ENCODE measurements at regions not wholly inside any gene's neighbourhood (a gene's known extent, or its start where the extent isn't known, plus 50 kb on each side); places are given as distances from the start of the nearest gene placed in this dataset.

DNA sequence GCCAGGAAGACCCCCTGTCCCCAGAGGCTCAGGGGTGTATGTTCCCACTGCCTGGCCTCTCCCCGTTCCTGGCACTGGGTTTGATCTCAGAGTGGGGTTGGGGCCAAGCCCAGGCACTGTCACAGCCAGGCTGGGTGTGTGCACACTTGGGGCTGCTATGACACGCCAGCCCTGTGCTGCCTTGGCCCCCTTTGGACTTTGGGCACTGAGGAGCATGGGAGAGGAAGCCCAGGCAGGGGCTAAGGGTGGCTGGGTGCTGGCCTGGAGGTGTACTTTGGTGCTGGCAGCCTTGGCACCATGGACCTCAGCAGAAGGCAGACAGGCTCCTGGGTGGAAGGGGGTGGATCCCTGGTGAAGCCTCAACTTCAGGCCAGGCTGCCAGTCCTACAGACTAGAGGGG lies 223.6 kb upstream of the ISL1 start:
- TF ChIP-seq, protein P1, sequence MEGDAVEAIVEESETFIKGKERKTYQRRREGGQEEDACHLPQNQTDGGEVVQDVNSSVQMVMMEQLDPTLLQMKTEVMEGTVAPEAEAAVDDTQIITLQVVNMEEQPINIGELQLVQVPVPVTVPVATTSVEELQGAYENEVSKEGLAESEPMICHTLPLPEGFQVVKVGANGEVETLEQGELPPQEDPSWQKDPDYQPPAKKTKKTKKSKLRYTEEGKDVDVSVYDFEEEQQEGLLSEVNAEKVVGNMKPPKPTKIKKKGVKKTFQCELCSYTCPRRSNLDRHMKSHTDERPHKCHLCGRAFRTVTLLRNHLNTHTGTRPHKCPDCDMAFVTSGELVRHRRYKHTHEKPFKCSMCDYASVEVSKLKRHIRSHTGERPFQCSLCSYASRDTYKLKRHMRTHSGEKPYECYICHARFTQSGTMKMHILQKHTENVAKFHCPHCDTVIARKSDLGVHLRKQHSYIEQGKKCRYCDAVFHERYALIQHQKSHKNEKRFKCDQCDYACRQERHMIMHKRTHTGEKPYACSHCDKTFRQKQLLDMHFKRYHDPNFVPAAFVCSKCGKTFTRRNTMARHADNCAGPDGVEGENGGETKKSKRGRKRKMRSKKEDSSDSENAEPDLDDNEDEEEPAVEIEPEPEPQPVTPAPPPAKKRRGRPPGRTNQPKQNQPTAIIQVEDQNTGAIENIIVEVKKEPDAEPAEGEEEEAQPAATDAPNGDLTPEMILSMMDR (IDR thresholded peaks at IDR 0.05; ENCODE audit: borderline replicate concordance, extremely low read depth, low read length, poor library complexity, severe bottlenecking), result no peak
- no peak for TF ChIP-seq EZH2 (IDR thresholded peaks at IDR 0.05; ENCODE audit: borderline replicate concordance, low read depth, low read length, severe bottlenecking)

Data from DND-41 (cell line).